Left ventricle myocardium superior (tissue), 1 donor: ENCODE measurements at regions not wholly inside any gene's neighbourhood (a gene's known extent, or its start where the extent isn't known, plus 50 kb on each side); places are given as distances from the start of the nearest gene placed in this dataset.
"Not testable (repeated sequence)": the region's sequence is repeated elsewhere in the genome, so short reads cannot be mapped to it uniquely, and the experiment has no call there.

Source experiments
- ATAC-seq: fragments of 200-7000 bp; cut with Tn5 transposase; one replicate; pipeline ENCODE4 v1.9.1; 2020; ENCODE audit warnings: mild to moderate bottlenecking, moderate library complexity
- DNase-seq: peaks from one replicate; pipeline ENCODE4 v3.0.0-alpha.2; 2020
- intact Hi-C: fragments of 100-400 bp; cut with micrococcal nuclease; formaldehyde crosslinking; loops from one replicate; pipeline ENCODE4 v1.11.0; 2022
- donor health status: DM: no; HTN: yes; CAD: no; lungs with severe emphysema.

DNA sequence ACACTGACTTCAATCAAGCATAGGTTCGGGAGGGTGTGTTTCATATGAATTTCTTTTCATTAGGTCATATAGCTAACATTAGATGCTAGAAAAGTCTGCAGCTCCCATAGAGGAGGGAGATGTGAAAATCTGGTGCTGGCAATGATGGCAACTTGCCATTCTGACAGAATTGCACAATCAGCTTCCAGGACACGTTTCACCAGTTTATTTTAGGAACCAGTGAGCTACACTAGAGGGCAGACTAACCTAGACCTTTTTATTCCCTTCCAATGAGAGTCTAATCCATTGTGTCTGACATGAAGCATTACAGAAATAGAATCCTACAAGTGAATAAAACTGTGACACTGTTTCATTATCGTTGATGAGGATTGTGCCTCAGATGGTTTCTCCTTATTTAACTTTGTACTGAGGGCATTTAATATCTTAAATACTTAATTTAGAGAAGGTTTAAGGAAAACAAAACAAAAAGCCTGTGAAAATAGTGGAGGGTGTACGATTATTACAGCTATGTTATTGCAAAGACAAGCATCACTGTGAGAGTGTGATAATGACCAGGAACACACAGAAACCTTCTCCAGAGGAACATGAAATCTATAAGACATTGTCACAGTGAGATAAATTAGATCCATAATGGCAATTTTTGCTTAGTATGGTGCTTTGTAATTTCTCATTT is 363.3 kb upstream of the RPS23 start:
- DNase-seq (peak; percentile 41), ATAC-seq (peak; percentile 99)
- intact Hi-C loops: loop anchor here (10.0 kb wide), 2 partner anchors 153 to 923 kb away; no protein-coding TSS in a partner anchor

GRCh38 chr5:82640916-82641315 is 362.8 kb upstream of the RPS23 start:
- intact Hi-C loops: loop anchor here (10.0 kb wide), 2 partner anchors 154 to 924 kb away; no protein-coding TSS in a partner anchor
- DNase-seq (no peak), ATAC-seq (peak; percentile 41)

DNA sequence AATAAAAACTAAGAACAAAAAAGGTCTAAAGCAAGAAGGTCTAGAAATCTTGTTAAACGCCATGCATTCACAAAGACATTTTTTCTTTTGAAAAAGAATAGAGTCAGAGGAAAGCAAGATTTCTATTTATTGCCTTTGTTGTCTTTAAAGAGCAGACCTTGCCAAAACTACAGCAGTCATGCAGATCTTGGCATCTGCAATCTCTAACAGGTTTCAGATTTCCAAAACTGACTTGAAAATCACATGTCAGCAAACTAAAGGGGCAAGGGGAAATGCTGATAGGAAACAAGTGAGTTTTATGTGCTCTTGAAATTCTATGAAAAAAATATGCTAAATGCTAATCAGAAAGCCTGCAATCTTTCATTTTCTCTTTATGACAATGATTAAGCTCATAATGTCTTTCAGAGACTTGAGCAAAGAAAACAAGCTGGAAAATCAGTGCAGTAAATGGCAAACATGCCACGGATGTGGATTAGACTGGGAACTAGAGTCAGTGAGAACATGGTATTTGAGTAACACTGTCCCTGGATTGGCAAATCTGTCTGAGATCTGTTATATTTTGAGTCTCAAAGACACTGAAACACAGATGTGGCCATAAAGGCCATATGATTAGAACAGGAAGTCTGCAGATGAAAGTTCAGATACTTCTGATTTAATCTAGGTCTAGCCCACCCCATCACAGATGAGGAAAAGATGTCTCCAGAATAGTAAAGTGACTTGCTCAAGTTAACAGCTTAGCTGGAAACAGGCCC is 361.4 kb upstream of the RPS23 start:
- intact Hi-C loops: loop anchor here (5.0 to 10.0 kb wide), 3 partner anchors 155 to 925 kb away; no protein-coding TSS in a partner anchor
- ATAC-seq: no peak

DNA sequence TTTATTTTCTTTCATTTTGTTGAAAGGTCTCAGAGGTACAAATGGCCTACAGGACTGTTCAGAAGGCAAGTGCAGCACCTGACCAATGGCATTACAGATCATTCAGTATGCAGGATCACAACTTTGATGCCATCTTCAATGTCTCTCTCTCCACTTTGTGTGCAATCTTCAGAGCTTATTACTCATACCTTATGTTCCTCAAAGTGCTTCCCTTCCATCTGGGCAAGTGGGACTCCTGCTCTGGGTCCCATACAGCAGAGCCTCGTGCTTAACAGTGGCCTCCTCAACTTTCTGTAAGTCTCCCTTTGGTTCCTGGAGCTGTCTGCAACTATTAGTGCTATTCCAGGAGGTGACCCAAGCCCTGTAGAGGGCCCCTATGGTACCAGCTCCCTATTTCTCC is 358.4 kb upstream of the RPS23 start:
- intact Hi-C loops: loop anchor here (5.0 kb wide), 1 partner anchor 284 kb away; no protein-coding TSS in a partner anchor
- ATAC-seq (no peak), DNase-seq (no peak)

More for the DNA sequence above, 361.4 kb upstream of the RPS23 start:
- DNase-seq: no peak

DNA sequence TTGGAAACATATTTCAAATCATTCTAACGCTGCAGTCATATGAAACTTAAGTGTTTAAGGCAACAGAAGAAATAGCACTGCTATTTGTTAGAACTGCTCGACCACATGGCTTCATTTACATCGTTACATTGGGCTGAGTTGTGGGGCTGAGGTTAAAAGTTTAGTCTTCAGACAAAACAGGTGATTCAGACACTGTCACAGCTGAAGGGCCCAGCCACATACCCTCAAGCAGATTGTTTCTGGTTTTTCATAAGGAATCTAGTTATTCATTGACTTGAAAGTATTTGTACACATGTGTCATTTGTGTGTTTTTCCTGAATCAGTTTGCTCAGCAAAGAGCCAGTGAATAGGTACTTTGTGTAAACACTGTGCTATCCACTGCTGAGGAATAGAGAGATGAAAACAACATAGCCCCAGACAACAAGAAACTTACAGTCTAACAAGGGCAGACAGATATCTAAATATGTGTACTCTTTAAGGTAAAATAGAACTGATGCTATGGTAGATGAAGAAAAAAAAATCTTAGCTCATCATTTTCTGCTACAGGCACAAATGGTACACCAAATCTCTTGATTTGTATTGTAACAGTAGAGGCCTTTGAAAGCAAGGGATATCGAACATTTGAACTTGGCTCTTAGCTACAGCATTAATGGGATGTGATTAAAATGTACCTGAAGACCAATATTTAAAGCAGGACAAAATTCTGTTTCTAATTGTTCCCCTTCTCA is 357.6 kb upstream of the RPS23 start:
- intact Hi-C loops: loop anchor here (5.0 kb wide), 1 partner anchor 283 kb away; no protein-coding TSS in a partner anchor
- DNase-seq (no peak), ATAC-seq (no peak)

DNA sequence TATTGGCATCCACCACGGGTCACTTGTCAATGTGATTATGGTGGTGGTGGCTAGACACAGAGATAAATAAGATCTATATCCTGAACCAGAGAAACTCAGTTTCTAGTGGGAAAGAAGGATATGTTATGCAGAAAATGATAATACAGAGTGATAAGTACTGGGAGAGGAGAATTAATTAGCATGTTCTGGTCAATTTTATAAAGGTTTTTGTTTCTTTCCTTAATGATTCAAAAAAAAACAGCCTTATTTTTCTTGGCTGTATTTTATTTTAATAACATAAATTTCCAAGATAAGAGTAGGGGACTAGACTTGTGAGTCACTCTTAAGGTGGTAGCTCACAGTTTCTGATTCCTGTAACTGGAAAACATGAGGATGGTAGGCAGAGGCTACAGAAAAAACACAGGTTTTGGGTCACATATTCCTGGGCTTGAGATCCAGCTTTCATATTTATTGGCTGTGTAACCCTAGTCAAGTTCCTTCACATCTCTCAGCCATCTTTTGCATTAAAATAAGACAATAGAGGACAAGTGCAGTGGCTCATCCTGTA is 350.3 kb upstream of the RPS23 start:
- intact Hi-C loops: no loop called here
- ATAC-seq (no peak), DNase-seq (no peak)

DNA sequence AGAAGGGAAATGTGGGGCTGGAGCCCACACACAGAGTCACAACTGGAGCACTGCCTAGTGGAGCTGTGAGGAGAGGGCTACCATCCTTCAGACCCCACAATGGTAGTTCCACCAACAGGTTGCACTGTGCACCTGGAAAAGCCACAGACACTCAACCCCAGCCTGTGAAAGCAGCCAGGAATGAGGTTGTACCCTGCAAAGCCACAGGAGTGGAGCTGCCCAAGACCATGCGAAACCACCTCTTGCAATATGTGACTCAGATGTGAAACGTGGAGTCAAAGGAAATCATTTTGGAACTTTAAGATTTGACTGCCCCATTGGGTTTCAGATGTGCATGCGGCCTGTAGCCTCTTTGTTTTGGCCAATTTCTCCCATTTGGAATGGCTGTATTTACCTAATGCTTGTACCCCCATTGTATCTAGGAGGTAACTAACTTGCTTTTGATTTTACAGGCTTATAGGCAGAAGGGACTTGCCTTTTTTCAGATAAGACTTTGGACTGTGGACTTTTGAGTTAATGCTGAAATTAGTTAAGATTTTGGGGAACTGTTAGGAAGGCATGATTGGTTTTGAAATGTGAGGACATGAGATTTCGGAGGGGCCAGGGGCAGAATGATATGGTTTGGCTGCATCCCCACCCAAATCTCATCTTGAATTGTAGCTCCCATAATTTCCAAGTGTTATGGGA is 348.9 kb upstream of the RPS23 start:
- ATAC-seq, intact Hi-C loops, DNase-seq: not testable (repeated sequence)

DNA sequence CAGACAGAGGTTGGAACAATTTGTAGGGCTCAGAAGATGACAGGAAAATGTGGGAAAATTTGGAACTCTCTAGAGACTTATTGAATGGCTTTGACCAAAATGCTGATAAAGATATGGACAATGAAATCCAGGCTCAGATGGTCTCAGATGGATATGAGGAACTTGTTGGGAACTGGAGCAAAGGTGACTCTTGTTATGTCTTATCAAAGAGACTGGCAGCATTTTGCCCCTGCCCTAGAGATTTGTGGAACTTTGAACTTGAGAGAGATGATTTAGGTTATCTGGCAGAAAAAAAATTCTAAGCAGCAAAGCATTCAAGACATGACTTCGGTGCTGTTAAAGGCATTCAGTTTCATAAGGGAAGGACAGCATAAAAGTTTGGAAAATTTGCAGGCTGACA is 347.9 kb upstream of the RPS23 start:
- DNase-seq, ATAC-seq, intact Hi-C loops: not testable (repeated sequence)

GRCh38 chr5:82624062-82624461 is 345.9 kb upstream of the RPS23 start:
- no peak for DNase-seq
- no peak for ATAC-seq
- intact Hi-C loops: no loop called here

- DNase-seq (no peak), ATAC-seq (no peak)
- intact Hi-C loops: no loop called here
Observed at GRCh38 chr5:82622711-82623514, 344.8 kb upstream of the RPS23 start.

DNA sequence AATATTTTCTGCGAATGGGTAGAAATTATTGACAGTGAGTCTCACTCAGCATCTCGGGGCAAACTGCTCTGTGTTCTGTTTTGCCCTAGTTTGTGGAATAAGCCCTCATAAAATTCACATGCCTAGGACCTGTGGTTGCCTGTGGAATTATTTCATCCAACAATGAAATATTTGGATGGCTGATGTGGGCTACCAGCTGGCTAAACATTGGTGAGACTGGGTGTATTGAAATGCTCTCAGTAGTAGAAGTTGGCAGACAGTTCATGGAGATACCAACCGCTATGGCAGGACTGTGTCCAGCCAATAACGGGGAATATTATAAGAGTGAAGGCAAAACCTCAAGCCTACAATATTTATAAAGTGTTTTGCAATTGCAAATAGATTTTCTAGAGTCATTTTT is 344.1 kb upstream of the RPS23 start:
- intact Hi-C loops: no loop called here

GRCh38 chr5:82620957-82621600 is 342.9 kb upstream of the RPS23 start:
- DNase-seq: no peak
- ATAC-seq: no peak
- intact Hi-C loops: no loop called here

More for the DNA sequence above, 344.1 kb upstream of the RPS23 start:
- DNase-seq (no peak), ATAC-seq (no peak)

GRCh38 chr5:82619097-82619496 is 340.9 kb upstream of the RPS23 start:
- intact Hi-C loops: no loop called here
- DNase-seq: no peak
- ATAC-seq: no peak

- ATAC-seq: no peak
- DNase-seq: no peak
- intact Hi-C loops: no loop called here
Observed at GRCh38 chr5:82614706-82615105, 336.6 kb upstream of the RPS23 start.

- intact Hi-C loops: no loop called here
- DNase-seq (no peak), ATAC-seq (no peak)
Observed at GRCh38 chr5:82613891-82614290, 335.7 kb upstream of the RPS23 start.

DNA sequence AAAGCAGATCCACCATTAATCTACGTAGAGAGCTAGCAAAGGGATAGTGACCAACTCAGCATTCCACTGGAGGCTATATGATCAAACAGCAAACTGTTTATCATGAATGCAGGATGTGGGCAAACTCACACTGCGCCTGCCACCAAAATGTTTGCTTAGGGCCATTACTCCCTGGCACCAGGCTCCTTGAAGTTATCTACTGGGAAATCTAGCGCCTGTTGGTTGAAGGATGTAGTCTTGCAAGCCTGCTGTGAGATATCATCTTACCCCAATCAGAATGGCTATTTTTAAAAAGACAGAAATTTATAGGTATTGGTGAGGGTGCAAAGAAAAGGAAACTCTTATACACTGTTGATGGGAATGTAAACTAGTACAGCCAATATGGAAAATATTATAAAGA is 332.5 kb upstream of the RPS23 start:
- DNase-seq (no peak), ATAC-seq (no peak)
- intact Hi-C loops: no loop called here

- no peak for ATAC-seq
- intact Hi-C loops: no loop called here
Observed at GRCh38 chr5:82605441-82605973, 327.4 kb upstream of the RPS23 start.

More at GRCh38 chr5:82605441-82605973, 327.4 kb upstream of the RPS23 start:
- DNase-seq: no peak
